OCI-LY3 (cell line): ENCODE measurements at regions not wholly inside any gene's neighbourhood (a gene's known extent, or its start where the extent isn't known, plus 50 kb on each side); places are given as distances from the start of the nearest gene placed in this dataset.
A peak's percentile ranks its signal among the peaks of the same experiment; 100 is the strongest.
"Not testable (repeated sequence)": the region's sequence is repeated elsewhere in the genome, so short reads cannot be mapped to it uniquely, and the experiment has no call there.

ENCODE experiments used
- H2AFZ ChIP-seq: fragments of 200-600, 300-600 bp; shearing (Covaris generic); 2 replicates; pipeline ENCODE4 v1.6.0; 2014; ENCODE audit warnings: antibody characterized with exemption, low read depth, low read length
- H3K27ac ChIP-seq: fragments of 200-600, 300-600 bp; sonication (generic); 2 replicates; pipeline ENCODE4 v1.5.1; 2014; ENCODE audit warnings: mild to moderate bottlenecking, low read length, moderate library complexity, mixed read lengths
- H3K27me3 ChIP-seq: fragments of 200-600, 300-600 bp; sonication (generic); 2 replicates; pipeline ENCODE4 v1.6.1; 2014; ENCODE audit warnings: low read depth, low read length, mixed read lengths
- H3K36me3 ChIP-seq: fragments of 200-600, 300-600 bp; sonication (generic); replicated peaks from 2 replicates; pipeline ENCODE3; 2014; ENCODE audit warnings: low read depth, low read length, mixed read lengths
- H3K4me1 ChIP-seq: fragments of 300-600, 200-600 bp; sonication (generic); 2 replicates; pipeline ENCODE4 v1.6.1; 2014; ENCODE audit warnings: low read length, mixed read lengths
- H3K4me2 ChIP-seq: fragments of 200-600, 300-600 bp; sonication (generic); 2 replicates; pipeline ENCODE4 v1.6.1; 2014; ENCODE audit warnings: low read length, mixed read lengths
- H3K4me3 ChIP-seq: fragments of 300-600, 200-600 bp; sonication (generic); 2 replicates; pipeline ENCODE4 v1.5.1; 2014; ENCODE audit warnings: antibody characterized with exemption, mild to moderate bottlenecking, low read length, moderate library complexity
- H3K79me2 ChIP-seq: fragments of 300-600, 200-600 bp; shearing (Covaris generic); 2 replicates; pipeline ENCODE4 v1.6.1; 2014; ENCODE audit warnings: mild to moderate bottlenecking, low read length, mixed read lengths
- H3K9ac ChIP-seq: fragments of 300-600, 200-600 bp; shearing (Covaris generic); 2 replicates; pipeline ENCODE4 v1.6.0; 2014; ENCODE audit warnings: mild to moderate bottlenecking, low read length, moderate library complexity
- H3K9me3 ChIP-seq: fragments of 200-600, 300-600 bp; shearing (Covaris generic); 2 replicates; pipeline ENCODE4 v1.6.1; 2014; ENCODE audit warnings: low read length, mixed read lengths; ENCODE audit not compliant: insufficient read depth
- H4K20me1 ChIP-seq: fragments of 200-600, 300-600 bp; sonication (generic); 2 replicates; pipeline ENCODE4 v1.6.1; 2016; ENCODE audit warnings: low read length, mixed read lengths; ENCODE audit not compliant: insufficient read depth
- CTCF ChIP-seq: fragments of 200-600, 300-600 bp; sonication (generic); IDR thresholded peaks from 2 replicates; pipeline ENCODE4 v1.5.1; 2014; ENCODE audit warnings: antibody characterized with exemption, low read length, low read depth
- EZH2phosphoT487 ChIP-seq: fragments of 200-600 bp; shearing (Covaris generic); IDR thresholded peaks from 2 replicates; pipeline ENCODE4 v1.6.1; 2018; ENCODE audit warnings: antibody characterized with exemption, mixed run types, low read depth

GRCh38 chr12:74671421-74671820 lies 133.8 kb downstream of the ATXN7L3B start:
- TF ChIP-seq EZH2phosphoT487 (no peak), CTCF (no peak)
- Histone ChIP-seq H4K20me1 (no peaks in the 10 kb centered on the region), H3K27me3 (no peaks in the 10 kb centered on the region), H3K36me3 (no peaks in the 10 kb centered on the region), H3K4me2 (no peak overlapping the region), H3K79me2 (no peaks in the 10 kb centered on the region), H3K9me3 (no peaks in the 10 kb centered on the region), H3K4me1 (0 out of 2 replicates have a peak, but pooled peaks cover 4% of the 10 kb centered on the region), H3K4me3 (no peak overlapping the region), H2AFZ (no peak overlapping the region), H3K9ac (no peak overlapping the region), H3K27ac (no peak overlapping the region)

- not testable (repeated sequence) for H3K27ac ChIP-seq, H3K79me2 ChIP-seq, H3K9ac ChIP-seq, H3K36me3 ChIP-seq, H4K20me1 ChIP-seq, H2AFZ ChIP-seq, H3K4me3 ChIP-seq, H3K4me1 ChIP-seq, H3K4me2 ChIP-seq, H3K27me3 ChIP-seq, H3K9me3 ChIP-seq
Observed at GRCh38 chr12:74676955-74677354, 139.3 kb downstream of the ATXN7L3B start.

- TF ChIP-seq CTCF (no peak), EZH2phosphoT487 (no peak)
- Histone ChIP-seq H3K9me3 (no peaks in the 10 kb centered on the region), H3K27ac (no peak overlapping the region), H3K4me2 (no peak overlapping the region), H4K20me1 (no peaks in the 10 kb centered on the region), H3K36me3 (no peaks in the 10 kb centered on the region), H3K4me1 (no peaks in the 10 kb centered on the region), H3K79me2 (no peaks in the 10 kb centered on the region), H3K4me3 (no peak overlapping the region), H3K27me3 (no peaks in the 10 kb centered on the region), H3K9ac (no peak overlapping the region), H2AFZ (no peak overlapping the region)
Observed at GRCh38 chr12:74685385-74685784, 147.8 kb downstream of the ATXN7L3B start.

- peak overlapping the region; percentile 43 for H3K4me2 ChIP-seq
- TF ChIP-seq EZH2phosphoT487, result no peak
- peak; percentile 80 for TF ChIP-seq CTCF
Observed at GRCh38 chr12:74689071-74689655, 151.5 kb downstream of the ATXN7L3B start.

GRCh38 chr12:74689929-74690328 lies 152.3 kb downstream of the ATXN7L3B start:
- TF ChIP-seq EZH2phosphoT487, result no peak
- H3K4me1 ChIP-seq, result no peaks in the 10 kb centered on the region
- no peak overlapping the region for H3K27ac ChIP-seq
- no peaks in the 10 kb centered on the region for H3K27me3 ChIP-seq
- H3K9ac ChIP-seq, result no peak overlapping the region
- H3K79me2 ChIP-seq, result no peaks in the 10 kb centered on the region
- H3K4me3 ChIP-seq, result no peak overlapping the region
- H3K4me2 ChIP-seq, result no peak overlapping the region
- no peak overlapping the region for H2AFZ ChIP-seq
- no peaks in the 10 kb centered on the region for H3K36me3 ChIP-seq
- H3K9me3 ChIP-seq, result no peaks in the 10 kb centered on the region
- H4K20me1 ChIP-seq, result no peaks in the 10 kb centered on the region

More at GRCh38 chr12:74689071-74689655, 151.5 kb downstream of the ATXN7L3B start:
- H3K27me3 ChIP-seq, result no peaks in the 10 kb centered on the region
- H3K4me1 ChIP-seq, result no peaks in the 10 kb centered on the region
- H3K9me3 ChIP-seq, result no peaks in the 10 kb centered on the region
- no peak overlapping the region for H3K9ac ChIP-seq
- no peak overlapping the region; the same call in 1 of the 2 replicates for H3K4me3 ChIP-seq
- H2AFZ ChIP-seq, result peak overlapping the region; percentile 65; the same call in 1 of the 2 replicates
- H3K79me2 ChIP-seq, result no peaks in the 10 kb centered on the region
- H4K20me1 ChIP-seq, result no peaks in the 10 kb centered on the region
- H3K27ac ChIP-seq, result no peak overlapping the region
- no peaks in the 10 kb centered on the region for H3K36me3 ChIP-seq
